ENCODE measurements at regions not wholly inside any gene's neighbourhood (a gene's known extent, or its start where the extent isn't known, plus 50 kb on each side); places are given as distances from the start of the nearest gene placed in this dataset.
A peak's percentile ranks its signal among the peaks of the same experiment; 100 is the strongest.

DNA sequence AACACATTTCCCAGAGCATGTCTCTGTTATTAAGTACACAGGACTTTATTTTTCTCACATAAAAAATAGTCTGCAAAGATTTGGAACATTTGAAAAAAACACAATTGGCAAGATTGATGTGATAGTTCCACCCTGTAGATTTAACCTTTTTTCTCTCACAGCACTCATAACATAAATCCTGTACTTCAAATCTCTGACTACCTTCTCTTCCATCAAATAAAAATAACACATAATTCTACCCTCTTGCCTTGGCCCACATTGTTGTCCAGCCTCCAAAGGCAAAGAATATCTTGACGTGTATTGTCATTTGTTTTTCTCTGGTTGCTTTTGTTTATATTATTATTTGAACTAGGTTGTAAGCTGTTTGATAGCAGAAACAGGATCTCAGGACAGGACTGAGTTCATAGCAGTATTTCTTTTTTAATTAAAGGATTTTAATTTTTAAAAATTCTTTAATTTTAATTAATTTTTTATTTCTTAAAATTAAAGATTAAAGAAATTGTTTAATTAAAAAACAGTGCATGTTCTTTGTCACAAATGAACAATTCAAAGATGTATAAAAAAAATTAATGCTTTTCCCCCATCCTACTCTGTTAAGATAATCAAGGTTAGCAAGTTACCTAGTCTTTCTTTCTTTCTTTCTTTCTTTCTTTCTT, 69.1 kb upstream of the PCSK1 start:
- Histone ChIP-seq H3K4me2 (ENCODE audit: low read length) (no peak overlapping the region), H2AFZ (ENCODE audit: low read depth, low read length) (no peak overlapping the region), H3K9ac (ENCODE audit: low read length) (no peak overlapping the region), H3K9me2 (ENCODE audit: insufficient read depth, low read length) (no peaks in the 10 kb centered on the region), H3F3A (ENCODE audit: insufficient read depth, low read length, poor library complexity, severe bottlenecking) (no peaks in the 10 kb centered on the region), H3K27me3 (ENCODE audit: insufficient read depth, low read depth, low read length) (peaks cover 6% of the 10 kb centered on the region), H3K79me2 (replicated peaks; ENCODE audit: insufficient read depth, low read length) (no peaks in the 10 kb centered on the region), H3K4me3 (ENCODE audit: low read length) (no peak overlapping the region), H3K27ac (ENCODE audit: low read length) (no peak overlapping the region), H3K36me3 (ENCODE audit: insufficient read depth, low read length) (no peaks in the 10 kb centered on the region), H3K9me3 (ENCODE audit: low read length) (no peaks in the 10 kb centered on the region), H4K20me1 (ENCODE audit: insufficient read depth) (no peaks in the 10 kb centered on the region)
- no peak for TF ChIP-seq RAD21 (conservative IDR thresholded peaks at IDR 0.05)
- TF ChIP-seq SMC3 (conservative IDR thresholded peaks at IDR 0.05; ENCODE audit: poor library complexity) = no peak
- no peak for TF ChIP-seq TAF1 (IDR thresholded peaks at IDR 0.05; ENCODE audit: low read depth)
- no peak for TF ChIP-seq POLR2AphosphoS5 (IDR thresholded peaks at IDR 0.05)

DNA sequence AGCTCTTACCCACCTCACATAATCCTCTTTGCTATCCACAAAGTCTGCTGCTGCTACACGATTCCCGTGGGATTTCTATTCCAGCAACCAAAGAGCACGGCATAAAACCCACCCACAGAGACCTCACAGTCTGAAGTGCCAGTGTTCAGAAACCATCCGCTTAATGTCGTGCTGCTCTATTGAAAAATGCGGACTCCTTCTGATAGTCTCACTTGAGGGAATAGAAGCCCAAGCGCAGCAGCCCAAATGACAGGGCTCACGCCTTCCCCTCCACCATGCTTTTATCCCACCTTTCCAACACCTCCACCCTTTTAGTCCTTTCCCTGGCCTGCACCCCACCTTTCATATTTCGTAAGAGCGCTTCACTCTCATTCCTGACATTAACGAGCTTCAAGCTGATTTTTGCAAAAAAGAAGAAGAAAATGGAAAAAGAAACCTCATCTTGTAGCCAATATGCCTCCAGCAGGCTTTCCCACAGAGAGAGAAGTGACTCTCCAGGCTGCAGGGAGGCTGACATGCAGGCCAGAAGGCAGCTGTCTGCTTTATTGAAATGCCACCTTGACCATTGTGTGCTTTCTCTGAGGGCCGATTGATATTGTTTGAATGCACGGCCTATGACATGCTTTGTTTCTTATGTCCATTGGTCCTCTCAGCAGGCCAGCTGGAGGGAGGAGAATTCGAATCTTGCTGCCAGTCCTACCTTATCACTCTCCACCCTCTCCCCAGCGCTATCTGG, 70.6 kb upstream of the PCSK1 start:
- Histone ChIP-seq H3K4me3 (ENCODE audit: low read length) (peak overlapping the region; percentile 36), H3K36me3 (ENCODE audit: insufficient read depth, low read length) (no peaks in the 10 kb centered on the region), H4K20me1 (ENCODE audit: insufficient read depth) (no peaks in the 10 kb centered on the region), H3K79me2 (replicated peaks; ENCODE audit: insufficient read depth, low read length) (no peaks in the 10 kb centered on the region), H3K4me2 (ENCODE audit: low read length) (peak overlapping the region; percentile 16), H3F3A (ENCODE audit: insufficient read depth, low read length, poor library complexity, severe bottlenecking) (no peaks in the 10 kb centered on the region), H3K9me3 (ENCODE audit: low read length) (no peaks in the 10 kb centered on the region), H3K27ac (ENCODE audit: low read length) (peak overlapping the region; percentile 59), H3K9me2 (ENCODE audit: insufficient read depth, low read length) (no peaks in the 10 kb centered on the region), H2AFZ (ENCODE audit: low read depth, low read length) (peak overlapping the region; percentile 6), H3K27me3 (ENCODE audit: insufficient read depth, low read depth, low read length) (peaks cover 6% of the 10 kb centered on the region), H3K9ac (ENCODE audit: low read length) (peak overlapping the region; percentile 47)
- peak; percentile 11 for TF ChIP-seq SMC3 (conservative IDR thresholded peaks at IDR 0.05; ENCODE audit: poor library complexity)
- TF ChIP-seq, protein P1, sequence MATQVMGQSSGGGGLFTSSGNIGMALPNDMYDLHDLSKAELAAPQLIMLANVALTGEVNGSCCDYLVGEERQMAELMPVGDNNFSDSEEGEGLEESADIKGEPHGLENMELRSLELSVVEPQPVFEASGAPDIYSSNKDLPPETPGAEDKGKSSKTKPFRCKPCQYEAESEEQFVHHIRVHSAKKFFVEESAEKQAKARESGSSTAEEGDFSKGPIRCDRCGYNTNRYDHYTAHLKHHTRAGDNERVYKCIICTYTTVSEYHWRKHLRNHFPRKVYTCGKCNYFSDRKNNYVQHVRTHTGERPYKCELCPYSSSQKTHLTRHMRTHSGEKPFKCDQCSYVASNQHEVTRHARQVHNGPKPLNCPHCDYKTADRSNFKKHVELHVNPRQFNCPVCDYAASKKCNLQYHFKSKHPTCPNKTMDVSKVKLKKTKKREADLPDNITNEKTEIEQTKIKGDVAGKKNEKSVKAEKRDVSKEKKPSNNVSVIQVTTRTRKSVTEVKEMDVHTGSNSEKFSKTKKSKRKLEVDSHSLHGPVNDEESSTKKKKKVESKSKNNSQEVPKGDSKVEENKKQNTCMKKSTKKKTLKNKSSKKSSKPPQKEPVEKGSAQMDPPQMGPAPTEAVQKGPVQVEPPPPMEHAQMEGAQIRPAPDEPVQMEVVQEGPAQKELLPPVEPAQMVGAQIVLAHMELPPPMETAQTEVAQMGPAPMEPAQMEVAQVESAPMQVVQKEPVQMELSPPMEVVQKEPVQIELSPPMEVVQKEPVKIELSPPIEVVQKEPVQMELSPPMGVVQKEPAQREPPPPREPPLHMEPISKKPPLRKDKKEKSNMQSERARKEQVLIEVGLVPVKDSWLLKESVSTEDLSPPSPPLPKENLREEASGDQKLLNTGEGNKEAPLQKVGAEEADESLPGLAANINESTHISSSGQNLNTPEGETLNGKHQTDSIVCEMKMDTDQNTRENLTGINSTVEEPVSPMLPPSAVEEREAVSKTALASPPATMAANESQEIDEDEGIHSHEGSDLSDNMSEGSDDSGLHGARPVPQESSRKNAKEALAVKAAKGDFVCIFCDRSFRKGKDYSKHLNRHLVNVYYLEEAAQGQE (IDR thresholded peaks at IDR 0.05; ENCODE audit: borderline replicate concordance) = no peak

- H3K9me2 ChIP-seq (ENCODE audit: insufficient read depth, low read length) = no peaks in the 10 kb centered on the region
Measured at GRCh38 chr5:96506376-96506775, 73.3 kb upstream of the PCSK1 start.

More at GRCh38 chr5:96506376-96506775, 73.3 kb upstream of the PCSK1 start:
- Histone ChIP-seq H4K20me1 (ENCODE audit: insufficient read depth) (no peaks in the 10 kb centered on the region), H3K36me3 (ENCODE audit: insufficient read depth, low read length) (no peaks in the 10 kb centered on the region), H3K4me2 (ENCODE audit: low read length) (no peak overlapping the region), H3K9me3 (ENCODE audit: low read length) (no peaks in the 10 kb centered on the region), H3K27ac (ENCODE audit: low read length) (no peak overlapping the region), H2AFZ (ENCODE audit: low read depth, low read length) (no peak overlapping the region), H3K9ac (ENCODE audit: low read length) (no peak overlapping the region), H3K4me3 (ENCODE audit: low read length) (no peak overlapping the region), H3F3A (ENCODE audit: insufficient read depth, low read length, poor library complexity, severe bottlenecking) (no peaks in the 10 kb centered on the region), H3K79me2 (replicated peaks; ENCODE audit: insufficient read depth, low read length) (no peaks in the 10 kb centered on the region), H3K27me3 (ENCODE audit: insufficient read depth, low read depth, low read length) (peaks cover 6% of the 10 kb centered on the region)
- TF ChIP-seq SMC3 (conservative IDR thresholded peaks at IDR 0.05; ENCODE audit: poor library complexity) (no peak), TAF1 (IDR thresholded peaks at IDR 0.05; ENCODE audit: low read depth) (no peak), EZH2 (IDR thresholded peaks at IDR 0.05; ENCODE audit: borderline replicate concordance, insufficient read depth, low read length, poor library complexity, severe bottlenecking) (no peak), POLR2AphosphoS5 (IDR thresholded peaks at IDR 0.05) (no peak), MXI1 (conservative IDR thresholded peaks at IDR 0.05; ENCODE audit: poor library complexity, severe bottlenecking) (no peak), RAD21 (conservative IDR thresholded peaks at IDR 0.05) (no peak), CTCF (IDR thresholded peaks at IDR 0.05; ENCODE audit: poor library complexity, severe bottlenecking) (no peak), EP300 (conservative IDR thresholded peaks at IDR 0.05; ENCODE audit: poor library complexity, severe bottlenecking) (no peak)
- TF ChIP-seq, protein P1 (IDR thresholded peaks at IDR 0.05; ENCODE audit: borderline replicate concordance) = no peak
